ENCODE measurements at regions not wholly inside any gene's neighbourhood (a gene's known extent, or its start where the extent isn't known, plus 50 kb on each side); places are given as distances from the start of the nearest gene placed in this dataset.

DNA sequence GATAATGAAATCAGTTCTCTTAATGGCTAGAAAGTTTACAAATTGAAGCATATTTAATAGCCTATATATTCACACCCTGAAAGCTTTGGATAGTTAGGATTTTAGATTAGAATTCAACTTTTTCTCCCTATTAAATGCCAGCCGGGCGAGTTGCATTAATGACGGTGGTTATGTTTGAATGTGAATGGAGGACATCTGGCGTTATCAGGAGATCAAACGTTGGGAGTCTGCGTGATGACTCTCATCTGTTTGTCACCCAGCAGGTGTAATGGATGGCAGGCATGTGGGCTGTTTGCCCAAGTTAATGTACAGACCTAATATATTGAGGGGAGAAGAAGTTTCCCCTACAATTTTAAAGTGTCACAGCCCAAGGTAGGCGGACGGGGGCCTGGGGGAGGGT is 1227.7 kb upstream of the WWC1 start:
- Histone ChIP-seq H3K27ac (no peak overlapping the region), H3K9me2 (replicated peaks; ENCODE audit: insufficient read depth) (no peaks in the 10 kb centered on the region), H4K20me1 (ENCODE audit: insufficient read depth, poor library complexity, severe bottlenecking) (no peaks in the 10 kb centered on the region), H3K4me3 (no peak overlapping the region), H3K9me3 (ENCODE audit: low read depth) (no peaks in the 10 kb centered on the region), H2AFZ (no peak overlapping the region), H3K79me2 (no peaks in the 10 kb centered on the region), H3K36me3 (replicated peaks; ENCODE audit: insufficient read depth, low read depth) (no peaks in the 10 kb centered on the region), H3K4me2 (no peak overlapping the region), H3K4me1 (ENCODE audit: insufficient read depth) (no peaks in the 10 kb centered on the region), H3K27me3 (no peaks in the 10 kb centered on the region)
- no peak for DNase-seq (ENCODE audit: low spot score)
- 68% methylated on average over 8 of the region's 8 CpGs for WGBS (ENCODE audit: low lambda C conversion rate, missing lambda C conversion rate)
- TF ChIP-seq EZH2phosphoT487 (IDR thresholded peaks at IDR 0.05; ENCODE audit: low read depth, severe bottlenecking, unreplicated experiment) (no peak), EZH2 (IDR thresholded peaks at IDR 0.05; ENCODE audit: borderline replicate concordance) (no peak)
- TF ChIP-seq, protein P1, sequence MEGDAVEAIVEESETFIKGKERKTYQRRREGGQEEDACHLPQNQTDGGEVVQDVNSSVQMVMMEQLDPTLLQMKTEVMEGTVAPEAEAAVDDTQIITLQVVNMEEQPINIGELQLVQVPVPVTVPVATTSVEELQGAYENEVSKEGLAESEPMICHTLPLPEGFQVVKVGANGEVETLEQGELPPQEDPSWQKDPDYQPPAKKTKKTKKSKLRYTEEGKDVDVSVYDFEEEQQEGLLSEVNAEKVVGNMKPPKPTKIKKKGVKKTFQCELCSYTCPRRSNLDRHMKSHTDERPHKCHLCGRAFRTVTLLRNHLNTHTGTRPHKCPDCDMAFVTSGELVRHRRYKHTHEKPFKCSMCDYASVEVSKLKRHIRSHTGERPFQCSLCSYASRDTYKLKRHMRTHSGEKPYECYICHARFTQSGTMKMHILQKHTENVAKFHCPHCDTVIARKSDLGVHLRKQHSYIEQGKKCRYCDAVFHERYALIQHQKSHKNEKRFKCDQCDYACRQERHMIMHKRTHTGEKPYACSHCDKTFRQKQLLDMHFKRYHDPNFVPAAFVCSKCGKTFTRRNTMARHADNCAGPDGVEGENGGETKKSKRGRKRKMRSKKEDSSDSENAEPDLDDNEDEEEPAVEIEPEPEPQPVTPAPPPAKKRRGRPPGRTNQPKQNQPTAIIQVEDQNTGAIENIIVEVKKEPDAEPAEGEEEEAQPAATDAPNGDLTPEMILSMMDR (IDR thresholded peaks at IDR 0.05; ENCODE audit: poor library complexity) = no peak

DNA sequence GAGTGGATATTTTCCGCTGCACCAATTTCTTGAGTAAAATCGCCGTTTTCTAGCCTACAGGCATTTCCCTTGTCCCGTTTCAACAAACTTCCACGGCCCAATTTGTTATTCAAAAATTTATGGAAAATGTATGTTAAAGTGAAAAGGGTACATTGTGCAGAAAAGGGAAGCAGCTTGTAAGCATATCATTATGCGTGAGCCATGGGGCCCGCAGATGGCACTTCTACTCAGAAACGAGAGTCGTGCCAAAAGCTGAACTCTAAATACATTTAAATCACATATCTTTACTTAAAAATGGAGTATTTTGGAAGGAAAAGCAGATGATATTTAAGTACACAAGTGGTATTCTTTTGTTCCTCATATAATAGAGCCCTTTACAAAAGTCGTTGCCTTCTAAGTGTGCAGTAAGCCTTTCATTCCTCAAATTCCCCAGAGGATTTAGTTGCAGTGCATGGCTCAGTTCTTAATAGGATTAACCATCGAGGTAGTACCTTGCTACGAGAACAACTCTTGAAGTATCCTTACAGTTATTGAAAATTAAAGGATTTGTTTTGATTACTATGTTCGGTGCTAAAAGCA is 1227.2 kb upstream of the WWC1 start:
- Histone ChIP-seq H4K20me1 (ENCODE audit: insufficient read depth, poor library complexity, severe bottlenecking) (no peaks in the 10 kb centered on the region), H2AFZ (no peak overlapping the region), H3K9me3 (ENCODE audit: low read depth) (no peaks in the 10 kb centered on the region), H3K4me2 (no peak overlapping the region), H3K27ac (no peak overlapping the region), H3K36me3 (replicated peaks; ENCODE audit: insufficient read depth, low read depth) (no peaks in the 10 kb centered on the region), H3K4me3 (no peak overlapping the region), H3K27me3 (no peaks in the 10 kb centered on the region), H3K79me2 (no peaks in the 10 kb centered on the region), H3K4me1 (ENCODE audit: insufficient read depth) (no peaks in the 10 kb centered on the region), H3K9me2 (replicated peaks; ENCODE audit: insufficient read depth) (no peaks in the 10 kb centered on the region)
- no peak for TF ChIP-seq EZH2 (IDR thresholded peaks at IDR 0.05; ENCODE audit: borderline replicate concordance)
- TF ChIP-seq, protein P1 (IDR thresholded peaks at IDR 0.05; ENCODE audit: poor library complexity) = no peak
- TF ChIP-seq EZH2phosphoT487 (IDR thresholded peaks at IDR 0.05; ENCODE audit: low read depth, severe bottlenecking, unreplicated experiment) = no peak
- 74% methylated on average over 13 of the region's 13 CpGs for WGBS (ENCODE audit: low lambda C conversion rate, missing lambda C conversion rate)
- no peak for DNase-seq (ENCODE audit: low spot score)

DNA sequence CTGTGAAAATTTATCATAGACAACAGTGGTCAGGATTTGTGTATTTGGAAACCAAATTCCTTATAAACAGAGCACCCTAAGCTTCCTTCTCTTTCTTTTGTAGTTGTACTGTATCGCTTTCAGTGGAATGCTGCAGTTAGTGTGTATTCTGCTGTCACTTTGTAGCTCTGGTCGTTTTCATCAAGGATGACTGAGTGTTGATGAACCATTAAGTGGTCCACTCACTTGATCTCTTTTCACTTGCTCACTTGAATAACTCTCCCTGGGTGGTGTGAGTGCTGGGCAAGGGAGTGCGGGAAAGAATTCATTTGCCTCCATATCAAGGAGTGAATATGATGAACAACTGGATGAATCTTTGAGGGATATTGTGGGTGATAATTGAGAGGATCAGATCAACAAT is 1225.7 kb upstream of the WWC1 start:
- Histone ChIP-seq H3K27me3 (no peaks in the 10 kb centered on the region), H3K27ac (no peak overlapping the region), H3K4me2 (no peak overlapping the region), H3K9me2 (replicated peaks; ENCODE audit: insufficient read depth) (no peaks in the 10 kb centered on the region), H4K20me1 (ENCODE audit: insufficient read depth, poor library complexity, severe bottlenecking) (no peaks in the 10 kb centered on the region), H3K36me3 (replicated peaks; ENCODE audit: insufficient read depth, low read depth) (no peaks in the 10 kb centered on the region), H3K79me2 (no peaks in the 10 kb centered on the region), H2AFZ (no peak overlapping the region), H3K4me1 (ENCODE audit: insufficient read depth) (no peaks in the 10 kb centered on the region), H3K9me3 (ENCODE audit: low read depth) (no peaks in the 10 kb centered on the region), H3K4me3 (no peak overlapping the region)
- no peak for DNase-seq (ENCODE audit: low spot score)
- 63% methylated on average over 3 of the region's 3 CpGs for WGBS (ENCODE audit: low lambda C conversion rate, missing lambda C conversion rate)
- no peak for TF ChIP-seq EZH2 (IDR thresholded peaks at IDR 0.05; ENCODE audit: borderline replicate concordance)
- TF ChIP-seq EZH2phosphoT487 (IDR thresholded peaks at IDR 0.05; ENCODE audit: low read depth, severe bottlenecking, unreplicated experiment) = no peak
- TF ChIP-seq, protein P1 (IDR thresholded peaks at IDR 0.05; ENCODE audit: poor library complexity) = no peak

All from hepatocyte (in vitro differentiated cells).